AG04450 (cell line): ENCODE measurements at regions not wholly inside any gene's neighbourhood (a gene's known extent, or its start where the extent isn't known, plus 50 kb on each side); places are given as distances from the start of the nearest gene placed in this dataset.

Experiments
- CTCF ChIA-PET: fragments of 300-600, 350-600 bp; formaldehyde crosslinking; extraction: SDS; loops from one replicate; lab custom pipeline; 2022; ENCODE audit warnings: antibody characterized with exemption, inconsistent platforms; lab: Charles Lee
- POLR2A ChIA-PET: fragments of 350-600 bp; formaldehyde crosslinking; extraction: SDS; loops from one replicate; lab custom pipeline; 2021; ENCODE audit warnings: antibody characterized with exemption, inconsistent platforms; lab: Yijun Ruan, JAX
- DNase-seq: peaks from one replicate; pipeline ENCODE4 v3.0.0-alpha.2; 2011; ENCODE audit warnings: low read depth, low spot score
- H3K27ac ChIP-seq: one replicate; pipeline ENCODE4 v1.5.1; 2012; ENCODE audit warnings: low read depth, low read length, control low read depth
- H3K27me3 ChIP-seq: one replicate; pipeline ENCODE4 v1.6.0; 2012; ENCODE audit warnings: low read length; ENCODE audit not compliant: control insufficient read depth, insufficient read depth
- H3K4me3 ChIP-seq: 2 replicates; pipeline ENCODE4 v1.5.1; 2011; ENCODE audit warnings: mild to moderate bottlenecking, low read depth, low read length, control low read depth
- H3K9me3 ChIP-seq: 2 replicates; pipeline ENCODE4 v1.5.1; 2012; ENCODE audit warnings: low read length; ENCODE audit not compliant: control insufficient read depth, insufficient read depth
- TF ChIP-seq, protein P1 (sequence below): IDR thresholded peaks from 2 replicates; pipeline ENCODE4 v1.5.1; 2011; ENCODE audit warnings: low read depth, low read length, control low read depth, inconsistent platforms

DNA sequence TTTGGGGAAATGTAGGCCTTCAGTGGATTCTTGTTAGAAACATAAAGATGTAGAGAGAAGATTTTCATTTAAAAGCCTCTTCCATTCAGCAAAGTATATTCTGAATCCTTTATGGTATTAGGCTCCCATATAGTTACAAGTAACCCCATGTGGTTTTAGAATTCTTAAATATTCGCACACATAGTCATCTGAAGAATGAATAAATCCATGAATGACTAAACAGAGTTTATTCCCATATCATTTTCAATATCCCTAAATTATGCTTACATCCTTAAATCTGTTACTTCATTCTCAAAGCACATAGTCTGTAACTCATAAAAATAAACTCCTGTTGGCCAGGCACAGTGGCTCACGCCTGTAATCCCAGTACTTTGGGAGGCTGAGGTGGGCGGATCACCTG lies 962.1 kb downstream of the KCNJ18 start:
- POLR2A ChIA-PET = no interaction called here
- TF ChIP-seq, protein P1, sequence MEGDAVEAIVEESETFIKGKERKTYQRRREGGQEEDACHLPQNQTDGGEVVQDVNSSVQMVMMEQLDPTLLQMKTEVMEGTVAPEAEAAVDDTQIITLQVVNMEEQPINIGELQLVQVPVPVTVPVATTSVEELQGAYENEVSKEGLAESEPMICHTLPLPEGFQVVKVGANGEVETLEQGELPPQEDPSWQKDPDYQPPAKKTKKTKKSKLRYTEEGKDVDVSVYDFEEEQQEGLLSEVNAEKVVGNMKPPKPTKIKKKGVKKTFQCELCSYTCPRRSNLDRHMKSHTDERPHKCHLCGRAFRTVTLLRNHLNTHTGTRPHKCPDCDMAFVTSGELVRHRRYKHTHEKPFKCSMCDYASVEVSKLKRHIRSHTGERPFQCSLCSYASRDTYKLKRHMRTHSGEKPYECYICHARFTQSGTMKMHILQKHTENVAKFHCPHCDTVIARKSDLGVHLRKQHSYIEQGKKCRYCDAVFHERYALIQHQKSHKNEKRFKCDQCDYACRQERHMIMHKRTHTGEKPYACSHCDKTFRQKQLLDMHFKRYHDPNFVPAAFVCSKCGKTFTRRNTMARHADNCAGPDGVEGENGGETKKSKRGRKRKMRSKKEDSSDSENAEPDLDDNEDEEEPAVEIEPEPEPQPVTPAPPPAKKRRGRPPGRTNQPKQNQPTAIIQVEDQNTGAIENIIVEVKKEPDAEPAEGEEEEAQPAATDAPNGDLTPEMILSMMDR = no peak

DNA sequence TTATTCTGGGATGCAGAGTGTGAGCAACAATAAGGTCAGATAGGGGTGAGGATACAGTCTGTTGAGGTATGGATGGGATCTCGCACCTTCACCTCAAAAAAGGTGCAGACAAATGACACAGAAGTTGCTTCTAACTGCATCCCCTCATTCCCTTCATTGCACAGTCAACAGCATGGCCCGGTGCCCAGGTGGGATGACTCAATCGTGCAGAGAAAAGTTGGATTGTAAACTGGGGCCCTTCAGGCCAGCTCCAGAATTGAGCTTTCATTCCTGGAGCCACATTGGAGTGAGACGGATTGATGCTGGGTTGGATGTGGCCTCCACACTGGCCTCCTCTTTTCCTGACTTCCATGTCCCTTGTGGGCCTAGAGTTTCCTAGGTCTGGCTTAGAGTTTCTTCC lies 977.4 kb downstream of the KCNJ18 start:
- H3K4me3 ChIP-seq = no peak overlapping the region
- POLR2A ChIA-PET = no interaction called here

More for the DNA sequence above, 962.1 kb downstream of the KCNJ18 start:
- Histone ChIP-seq H3K27me3 (no peaks in the 10 kb centered on the region), H3K27ac (no peak overlapping the region), H3K9me3 (peaks cover 7% of the 10 kb centered on the region), H3K4me3 (no peak overlapping the region)
- CTCF ChIA-PET = no interaction called here
- no peak for DNase-seq

DNA sequence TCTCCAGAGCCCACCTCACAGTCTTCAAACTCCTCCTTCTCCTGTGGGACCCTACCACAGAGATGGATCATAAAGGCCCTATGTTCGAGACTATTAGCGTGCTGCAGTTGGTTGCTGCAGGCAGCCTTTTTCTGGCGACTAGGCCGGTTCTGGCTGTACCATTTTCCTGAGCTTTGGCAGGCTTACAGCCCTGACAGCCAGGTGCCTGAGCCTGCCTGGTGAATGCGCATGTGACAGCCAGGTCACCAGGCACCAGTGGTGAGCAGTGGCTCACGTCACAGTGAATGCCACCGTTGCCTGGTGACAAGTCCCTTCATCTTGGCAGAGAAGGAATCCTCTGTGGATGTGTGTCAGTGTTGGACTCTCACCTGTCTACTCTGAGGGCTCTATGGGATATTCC lies 978.8 kb downstream of the KCNJ18 start:
- CTCF ChIA-PET = no interaction called here
- TF ChIP-seq, protein P1 = no peak
- Histone ChIP-seq H3K27me3 (no peaks in the 10 kb centered on the region), H3K27ac (no peak overlapping the region), H3K9me3 (peaks cover 36% of the 10 kb centered on the region), H3K4me3 (no peak overlapping the region)
- POLR2A ChIA-PET = no interaction called here
- no peak for DNase-seq

More for the DNA sequence above, 977.4 kb downstream of the KCNJ18 start:
- DNase-seq = no peak
- CTCF ChIA-PET = no interaction called here
- H3K9me3 ChIP-seq = peaks cover 36% of the 10 kb centered on the region
- TF ChIP-seq, protein P1 = no peak
- H3K27me3 ChIP-seq = no peaks in the 10 kb centered on the region
- no peak overlapping the region for H3K27ac ChIP-seq

DNA sequence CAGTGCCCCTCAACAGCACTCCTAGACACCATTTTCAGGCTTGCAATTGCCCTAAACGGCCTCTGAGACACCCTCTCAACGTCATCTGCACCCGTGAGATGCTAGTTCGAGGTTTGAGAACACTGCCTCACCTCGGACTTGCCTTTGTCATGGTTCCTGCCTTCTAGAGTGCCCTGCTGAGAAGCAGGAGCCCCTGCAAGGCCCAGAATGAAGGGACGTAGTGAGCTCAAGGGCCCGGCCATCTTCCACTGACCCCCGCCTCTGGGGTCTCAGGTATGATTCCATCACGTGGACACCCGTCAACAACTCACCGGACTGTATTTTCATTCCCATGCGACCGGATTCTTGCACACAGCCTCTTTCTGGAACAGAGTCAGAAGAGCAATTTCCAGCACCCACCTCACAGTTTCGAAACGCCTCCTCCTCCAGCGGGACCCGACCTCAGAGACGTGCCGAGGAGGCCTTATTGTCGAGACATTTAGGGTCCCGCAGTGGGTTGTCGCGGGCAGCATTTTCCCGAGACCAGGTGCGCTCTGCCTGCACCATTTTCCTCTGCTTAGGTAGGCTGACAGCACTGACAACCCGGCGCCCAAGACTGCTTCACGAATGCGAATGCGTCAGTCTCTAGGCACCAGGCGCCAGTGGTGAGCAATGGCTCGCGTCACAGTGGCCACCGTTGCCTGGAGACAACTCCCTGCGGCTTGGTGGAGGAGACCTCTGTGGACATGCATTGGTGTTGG lies 999.9 kb downstream of the KCNJ18 start:
- no peak for DNase-seq
- TF ChIP-seq, protein P1 = no peak
- Histone ChIP-seq H3K4me3 (no peak overlapping the region), H3K27ac (no peak overlapping the region), H3K27me3 (no peaks in the 10 kb centered on the region), H3K9me3 (peaks cover 38% of the 10 kb centered on the region)
- POLR2A ChIA-PET = no interaction called here
- CTCF ChIA-PET = no interaction called here

DNA sequence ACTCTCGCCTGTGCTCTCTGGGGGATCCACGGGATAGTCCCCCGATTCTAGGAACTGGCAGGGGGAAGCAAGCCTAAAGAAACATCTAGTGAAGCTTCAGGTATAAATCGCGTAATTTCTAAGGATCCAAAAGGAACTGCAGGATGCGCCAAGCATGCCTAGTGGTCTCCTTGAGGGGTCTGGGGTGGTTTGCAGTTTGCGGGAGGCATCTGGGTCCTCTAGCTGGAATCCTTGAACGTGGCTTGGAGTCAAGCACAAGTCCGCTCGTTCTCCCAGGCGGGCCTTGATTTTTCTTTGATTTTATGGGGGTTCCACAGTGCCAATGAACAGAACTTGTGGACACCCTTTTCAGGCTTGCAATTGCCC lies 1000.5 kb downstream of the KCNJ18 start:
- no peak overlapping the region for H3K4me3 ChIP-seq
- CTCF ChIA-PET = no interaction called here
- TF ChIP-seq, protein P1 = no peak
- no peaks in the 10 kb centered on the region for H3K27me3 ChIP-seq
- H3K9me3 ChIP-seq = peaks cover 38% of the 10 kb centered on the region
- no peak for DNase-seq
- POLR2A ChIA-PET = no interaction called here
- no peak overlapping the region for H3K27ac ChIP-seq
